ENCODE measurements at regions not wholly inside any gene's neighbourhood (a gene's known extent, or its start where the extent isn't known, plus 50 kb on each side); places are given as distances from the start of the nearest gene placed in this dataset.
A peak's percentile ranks its signal among the peaks of the same experiment; 100 is the strongest.

- no peak for ATAC-seq
- in situ Hi-C loops (cut with HindIII; ENCODE audit: low pct_unique_long_range_greater_than_20kb, low sequenced_read_pairs), result no loop called here
These were observed 1058.0 kb upstream of the ADGRL4 start for GRCh38 chr1:80064524-80064923.

DNA sequence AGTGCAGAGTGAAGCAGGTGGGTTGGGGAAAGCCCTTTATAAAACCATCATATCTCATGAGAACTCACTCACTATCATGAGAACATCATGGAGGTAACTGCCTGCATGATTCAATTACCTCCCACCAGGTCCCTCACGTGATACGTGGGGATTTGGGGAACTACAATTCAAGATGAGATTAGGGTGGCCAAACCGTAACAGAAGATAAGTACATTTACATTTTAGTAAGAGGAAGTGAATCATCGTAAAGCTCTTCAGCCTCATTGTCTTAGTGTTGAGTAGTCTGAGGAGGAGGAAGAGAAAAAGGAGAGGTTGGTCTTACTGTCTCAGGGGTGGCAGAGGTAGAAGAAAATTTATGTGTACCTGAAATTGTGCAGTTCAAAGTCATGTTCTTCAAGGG lies 1053.4 kb upstream of the ADGRL4 start:
- intact Hi-C loops (cut with micrococcal nuclease; ENCODE audit: unreplicated experiment) (no loop called here), in situ Hi-C loops (cut with HindIII; ENCODE audit: low pct_unique_long_range_greater_than_20kb, low sequenced_read_pairs) (no loop called here)
- Histone ChIP-seq H3K36me3 (ENCODE audit: control insufficient read depth, insufficient read depth, low read length) (no peaks in the 10 kb centered on the region), H3K4me3 (ENCODE audit: low read depth in 2 of 2, low read length in 2 of 2) (no peak overlapping the region), H3K27ac (ENCODE audit: low read length) (no peak overlapping the region), H3K4me1 (ENCODE audit: control insufficient read depth, insufficient read depth, low read length) (no peaks in the 10 kb centered on the region), H3K27me3 (ENCODE audit: control insufficient read depth, insufficient read depth, low read length) (no peaks in the 10 kb centered on the region), H3K9me3 (ENCODE audit: control insufficient read depth, insufficient read depth, low read depth, low read length) (no peaks in the 10 kb centered on the region)
- DNase-seq (ENCODE audit: low read depth, low spot score), result no peak
- BruUV-seq (replicated peaks), result no TSS peak
- TF ChIP-seq REST (IDR thresholded peaks at IDR 0.05; ENCODE audit: insufficient read depth in 1 of 2, low read depth in 2 of 2, low read length in 1 of 2) (no peak), POLR2AphosphoS5 (IDR thresholded peaks at IDR 0.05; ENCODE audit: low read depth, low read length) (no peak), SIN3A (IDR thresholded peaks at IDR 0.05; ENCODE audit: borderline replicate concordance, insufficient read depth, low read depth, low read length) (no peak), CTCF (IDR thresholded peaks at IDR 0.05) (no peak)
- ATAC-seq, result no peak
- ChIA-PET POLR2A (no interaction called here), CTCF (no interaction called here)

More at GRCh38 chr1:80064524-80064923, 1058.0 kb upstream of the ADGRL4 start:
- BruUV-seq (replicated peaks), result no TSS peak
- intact Hi-C loops (cut with micrococcal nuclease; ENCODE audit: unreplicated experiment), result no loop called here
- CTCF ChIA-PET, result no interaction called here
- no peaks in the 10 kb centered on the region for H3K9me3 ChIP-seq (ENCODE audit: control insufficient read depth, insufficient read depth, low read depth, low read length)
- H3K36me3 ChIP-seq (ENCODE audit: control insufficient read depth, insufficient read depth, low read length), result no peaks in the 10 kb centered on the region
- POLR2A ChIA-PET, result no interaction called here
- no peaks in the 10 kb centered on the region for H3K27me3 ChIP-seq (ENCODE audit: control insufficient read depth, insufficient read depth, low read length)
- H3K4me1 ChIP-seq (ENCODE audit: control insufficient read depth, insufficient read depth, low read length), result no peaks in the 10 kb centered on the region
- DNase-seq (ENCODE audit: low read depth, low spot score), result peak; percentile 53
- H3K4me3 ChIP-seq (ENCODE audit: low read depth in 2 of 2, low read length in 2 of 2), result no peak overlapping the region
- TF ChIP-seq POLR2AphosphoS5 (IDR thresholded peaks at IDR 0.05; ENCODE audit: low read depth, low read length) (no peak), TCF7L2 (IDR thresholded peaks at IDR 0.05; ENCODE audit: low read depth, low read length) (no peak), REST (IDR thresholded peaks at IDR 0.05; ENCODE audit: insufficient read depth in 1 of 2, low read depth in 2 of 2, low read length in 1 of 2) (no peak), CTCF (IDR thresholded peaks at IDR 0.05) (no peak), SIN3A (IDR thresholded peaks at IDR 0.05; ENCODE audit: borderline replicate concordance, insufficient read depth, low read depth, low read length) (no peak)
- no peak overlapping the region for H3K27ac ChIP-seq (ENCODE audit: low read length)

All from Panc1 (cell line).